Naive thymus-derived CD4-positive, alpha-beta T cell (primary cell): ENCODE measurements at regions not wholly inside any gene's neighbourhood (a gene's known extent, or its start where the extent isn't known, plus 50 kb on each side); places are given as distances from the start of the nearest gene placed in this dataset.

Experiments used
- ATAC-seq: fragments of 150-1000 bp; cut with Tn5 transposase; 2 replicates; pipeline ENCODE4 v1.10.0; 2021; ENCODE audit warnings: mild to moderate bottlenecking, moderate library complexity
- CTCF ChIA-PET: fragments of 350-600 bp; sonication (Branson Sonifier 250); formaldehyde crosslinking; loops from one replicate; lab custom pipeline; 2021; ENCODE audit warnings: antibody characterized with exemption; lab: Charles Lee
- POLR2A ChIA-PET: fragments of 350-600 bp; sonication (Branson Sonifier 250); formaldehyde crosslinking; loops from one replicate; lab custom pipeline; 2021; ENCODE audit warnings: antibody characterized with exemption, inconsistent platforms; lab: Charles Lee
- DNase-seq, 9 donors: peaks; one replicate each; pipeline versions ENCODE4 v3.0.0 to v3.0.0-alpha.2; 2020 to 2022; ENCODE audit warnings: mixed read lengths in 1 of 9
- H3K27ac ChIP-seq: one replicate; pipeline ENCODE4 v1.7.0; 2013; ENCODE audit warnings: mild to moderate bottlenecking, low read depth, low read length, moderate library complexity
- H3K27me3 ChIP-seq, 2 donors: one replicate each; pipeline ENCODE4 v1.7.0; 2013; ENCODE audit warnings: low read length in 2 of 2, mild to moderate bottlenecking in 2 of 2, moderate library complexity in 2 of 2; ENCODE audit not compliant: control insufficient read depth in 2 of 2, insufficient read depth in 2 of 2
- H3K36me3 ChIP-seq, 3 experiments: 1 replicate in 2 of 3; 2 replicates in 1 of 3; pipeline ENCODE4 v1.7.0; 2013; ENCODE audit warnings: low read length in 3 of 3, mild to moderate bottlenecking in 3 of 3, moderate library complexity in 1 of 3; ENCODE audit not compliant: insufficient read depth in 3 of 3, control insufficient read depth in 2 of 3
- H3K4me1 ChIP-seq, 2 donors: one replicate each; pipeline ENCODE4 v1.7.0; 2013; ENCODE audit warnings: low read length in 2 of 2, mild to moderate bottlenecking in 2 of 2, moderate library complexity in 1 of 2; ENCODE audit not compliant: control insufficient read depth in 2 of 2, insufficient read depth in 2 of 2
- H3K4me3 ChIP-seq: 2 replicates; pipeline ENCODE4 v1.7.0; 2013; ENCODE audit warnings: mild to moderate bottlenecking, low read length
- H3K9me3 ChIP-seq, 3 experiments: 1 replicate in 2 of 3; 2 replicates in 1 of 3; pipeline ENCODE4 v1.7.0; 2013; ENCODE audit warnings: low read length in 3 of 3; ENCODE audit not compliant: control insufficient read depth in 2 of 3
- H3K27ac Mint-ChIP-seq, 9 donors: one replicate each; pipeline ENCODE4 v1.8.0; 2020 to 2022; ENCODE audit warnings: mixed read lengths in 9 of 9, mild to moderate bottlenecking in 8 of 9, moderate library complexity in 5 of 9, inconsistent platforms in 2 of 9
- H3K27me3 Mint-ChIP-seq, 5 donors: one replicate each; pipeline ENCODE4 v1.8.0; 2021 to 2022; ENCODE audit warnings: mixed read lengths in 5 of 5, mild to moderate bottlenecking in 1 of 5
- H3K36me3 Mint-ChIP-seq, 5 donors: one replicate each; pipeline ENCODE4 v1.8.0; 2020 to 2022; ENCODE audit warnings: mixed read lengths in 5 of 5, mild to moderate bottlenecking in 3 of 5, inconsistent platforms in 1 of 5
- H3K4me1 Mint-ChIP-seq, 7 donors: one replicate each; pipeline ENCODE4 v1.8.0; 2020 to 2022; ENCODE audit warnings: mixed read lengths in 7 of 7, mild to moderate bottlenecking in 3 of 7, inconsistent platforms in 1 of 7
- H3K4me3 Mint-ChIP-seq, 10 donors: one replicate each; pipeline ENCODE4 v1.8.0; 2020 to 2022; ENCODE audit warnings: mild to moderate bottlenecking in 10 of 10, mixed read lengths in 10 of 10, moderate library complexity in 6 of 10, inconsistent platforms in 2 of 10
- H3K9me3 Mint-ChIP-seq, 11 donors: one replicate each; pipeline ENCODE4 v1.8.0; 2020 to 2022; ENCODE audit warnings: mixed read lengths in 11 of 11, mild to moderate bottlenecking in 4 of 11, inconsistent platforms in 1 of 11, moderate library complexity in 1 of 11
- intact Hi-C, 2 donors: fragments of 100-400 bp; cut with micrococcal nuclease; formaldehyde crosslinking; loops; one replicate each; pipeline ENCODE4 v1.15.1; 2023

GRCh38 chrY:8781184-8781890, 555.9 kb upstream of the TSPY4 start:
- H3K4me3 ChIP-seq: no peak overlapping the region
- ChIA-PET CTCF (no interaction called here), POLR2A (no interaction called here)

DNA sequence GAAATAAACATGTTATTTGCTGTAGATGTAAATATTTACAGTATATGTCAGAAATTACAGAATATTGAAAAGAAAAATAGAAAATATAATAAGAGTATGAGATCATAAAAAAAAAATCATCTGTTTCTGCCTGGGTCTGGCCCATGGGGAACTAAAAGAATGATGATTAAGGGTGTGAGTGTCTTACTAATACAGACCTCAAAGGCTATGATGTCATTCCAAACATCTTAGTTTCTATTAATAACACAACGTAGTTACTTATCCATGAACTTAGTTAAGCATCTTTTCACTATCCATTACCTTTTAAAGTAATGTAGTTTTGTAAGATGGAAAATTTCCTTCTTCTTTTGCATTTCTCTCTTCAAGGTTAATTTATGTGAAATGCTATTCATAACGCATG, 542.7 kb upstream of the TSPY4 start:
- no peaks in the 10 kb centered on the region for H3K36me3 ChIP-seq
- DNase-seq: no peak
- ChIA-PET POLR2A (no interaction called here), CTCF (no interaction called here)
- H3K4me1 ChIP-seq: no peaks in the 10 kb centered on the region
- H3K27me3 ChIP-seq: no peaks in the 10 kb centered on the region
- H3K36me3 Mint-ChIP-seq: no peaks in the 10 kb centered on the region
- no peak for ATAC-seq
- H3K4me3 Mint-ChIP-seq: no peak overlapping the region
- no peak overlapping the region for H3K27ac ChIP-seq
- peaks cover 0 to 5% (median 0%) of the 10 kb centered on the region in 11 donors for H3K9me3 Mint-ChIP-seq
- no peak overlapping the region for H3K27ac Mint-ChIP-seq
- no peaks in the 10 kb centered on the region for H3K9me3 ChIP-seq
- H3K27me3 Mint-ChIP-seq: no peaks in the 10 kb centered on the region
- no peak overlapping the region for H3K4me3 ChIP-seq
- intact Hi-C loops: no loop called here
- no peaks in the 10 kb centered on the region for H3K4me1 Mint-ChIP-seq

More at GRCh38 chrY:8781184-8781890, 555.9 kb upstream of the TSPY4 start:
- Mint-ChIP-seq H3K27ac (no peak overlapping the region), H3K36me3 (no peaks in the 10 kb centered on the region), H3K4me3 (no peak overlapping the region), H3K9me3 (peaks cover 0 to 1% (median 0%) of the 10 kb centered on the region in 11 donors), H3K27me3 (no peaks in the 10 kb centered on the region), H3K4me1 (no peaks in the 10 kb centered on the region)
- H3K4me1 ChIP-seq: no peaks in the 10 kb centered on the region
- H3K27ac ChIP-seq: no peak overlapping the region
- DNase-seq (no peak), ATAC-seq (no peak)
- intact Hi-C loops: no loop called here
- H3K9me3 ChIP-seq: no peaks in the 10 kb centered on the region
- H3K27me3 ChIP-seq: no peaks in the 10 kb centered on the region
- no peaks in the 10 kb centered on the region for H3K36me3 ChIP-seq

DNA sequence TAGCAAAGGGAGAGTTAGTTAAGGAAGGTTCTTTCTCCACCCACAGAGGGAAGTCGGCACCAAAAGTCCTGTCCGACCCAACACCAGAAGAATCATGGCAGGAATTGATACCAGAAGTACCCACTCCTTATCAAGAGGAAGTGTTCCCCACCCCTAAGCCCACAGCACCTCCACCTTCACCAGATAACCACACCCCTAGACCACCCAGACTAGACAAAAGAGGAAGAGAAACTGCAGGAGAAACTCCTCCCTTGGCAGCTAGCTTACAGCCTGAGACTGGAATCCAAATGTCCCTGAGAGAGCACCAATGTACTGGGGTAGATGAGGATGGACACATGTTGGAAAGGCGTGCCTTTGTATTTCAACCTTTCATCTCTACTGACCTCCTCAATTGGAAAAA, 532.9 kb upstream of the TSPY4 start:
- CTCF ChIA-PET: no interaction called here
- Histone ChIP-seq H3K4me3 (no peak overlapping the region), H3K4me1 (no peaks in the 10 kb centered on the region), H3K9me3 (no peaks in the 10 kb centered on the region), H3K27me3 (no peaks in the 10 kb centered on the region), H3K36me3 (no peaks in the 10 kb centered on the region), H3K27ac (no peak overlapping the region)
- Mint-ChIP-seq H3K4me1 (no peaks in the 10 kb centered on the region), H3K27ac (no peak overlapping the region), H3K36me3 (no peaks in the 10 kb centered on the region), H3K27me3 (peaks cover 0 to 8% (median 0%) of the 10 kb centered on the region in 5 donors), H3K4me3 (no peak overlapping the region), H3K9me3 (peaks cover 0 to 3% (median 0%) of the 10 kb centered on the region in 11 donors)
- POLR2A ChIA-PET: no interaction called here
- no peak for DNase-seq
- no peak for ATAC-seq
- intact Hi-C loops: no loop called here

- Mint-ChIP-seq H3K27ac (no peak overlapping the region), H3K4me1 (no peaks in the 10 kb centered on the region)
- no peak overlapping the region for H3K27ac ChIP-seq
Measured at GRCh38 chrY:8807648-8808408, 529.4 kb upstream of the TSPY4 start.

DNA sequence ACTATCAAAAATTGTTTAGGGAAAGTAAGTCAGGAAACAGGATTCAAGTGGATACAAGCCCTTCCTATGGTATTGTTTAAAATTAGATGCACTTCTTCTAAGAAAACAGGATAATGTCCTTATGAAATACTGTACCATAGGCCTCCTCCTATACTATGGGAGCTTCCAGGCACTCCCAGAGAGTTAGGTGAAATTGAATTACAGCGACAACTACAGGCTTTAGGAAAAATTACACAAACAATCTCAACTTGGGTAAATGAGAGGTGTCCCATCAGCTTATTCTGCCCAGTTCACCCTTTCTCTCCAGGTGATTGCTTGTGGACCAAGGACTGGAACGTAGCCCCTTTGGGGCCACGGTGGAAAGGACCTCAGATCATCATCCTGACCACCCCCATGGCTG, 528.7 kb upstream of the TSPY4 start:
- DNase-seq: no peak
- POLR2A ChIA-PET: no interaction called here
- no peak overlapping the region for H3K27ac Mint-ChIP-seq
- peaks cover 0 to 7% (median 0%) of the 10 kb centered on the region in 5 donors for H3K27me3 Mint-ChIP-seq
- Histone ChIP-seq H3K4me3 (no peak overlapping the region), H3K36me3 (no peaks in the 10 kb centered on the region), H3K27ac (no peak overlapping the region), H3K9me3 (no peaks in the 10 kb centered on the region), H3K27me3 (no peaks in the 10 kb centered on the region), H3K4me1 (no peaks in the 10 kb centered on the region)
- no peaks in the 10 kb centered on the region for H3K36me3 Mint-ChIP-seq
- no peaks in the 10 kb centered on the region for H3K4me1 Mint-ChIP-seq
- ATAC-seq: no peak
- H3K4me3 Mint-ChIP-seq: no peak overlapping the region
- intact Hi-C loops: no loop called here
- CTCF ChIA-PET: no interaction called here
- H3K9me3 Mint-ChIP-seq: peaks cover 0 to 3% (median 0%) of the 10 kb centered on the region in 11 donors

More at GRCh38 chrY:8807648-8808408, 529.4 kb upstream of the TSPY4 start:
- no peak overlapping the region for H3K4me3 ChIP-seq
- Mint-ChIP-seq H3K4me3 (no peak overlapping the region), H3K9me3 (peaks cover 0 to 3% (median 0%) of the 10 kb centered on the region in 11 donors), H3K36me3 (no peaks in the 10 kb centered on the region), H3K27me3 (peaks cover 0 to 8% (median 0%) of the 10 kb centered on the region in 5 donors)
- ChIA-PET CTCF (no interaction called here), POLR2A (no interaction called here)
- no peaks in the 10 kb centered on the region for H3K9me3 ChIP-seq
- H3K27me3 ChIP-seq: no peaks in the 10 kb centered on the region
- ATAC-seq (no peak), DNase-seq (no peak)
- no peaks in the 10 kb centered on the region for H3K4me1 ChIP-seq
- H3K36me3 ChIP-seq: no peaks in the 10 kb centered on the region
- intact Hi-C loops: no loop called here

DNA sequence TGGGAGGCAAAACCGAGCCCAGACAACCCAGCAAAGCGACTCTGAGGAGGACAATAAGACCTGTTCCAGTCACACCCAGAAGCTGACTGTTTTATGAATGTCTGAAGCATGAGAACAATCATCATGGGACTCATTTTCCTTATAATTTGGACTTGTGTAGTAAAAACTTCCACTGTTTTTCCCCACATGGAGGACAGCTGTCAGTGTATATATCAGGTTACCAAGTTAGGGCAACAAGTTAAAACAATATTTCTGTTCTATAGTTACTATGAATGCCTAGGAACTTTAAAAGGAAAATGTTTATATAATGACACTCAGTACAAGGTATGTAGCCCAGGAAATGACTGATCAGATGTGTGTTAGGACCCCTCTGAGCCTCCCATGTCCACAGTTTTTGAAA, 528.2 kb upstream of the TSPY4 start:
- Mint-ChIP-seq H3K27ac (no peak overlapping the region), H3K36me3 (no peaks in the 10 kb centered on the region), H3K27me3 (peaks cover 0 to 4% (median 0%) of the 10 kb centered on the region in 5 donors), H3K4me1 (no peaks in the 10 kb centered on the region), H3K9me3 (peaks cover 0 to 3% (median 0%) of the 10 kb centered on the region in 11 donors), H3K4me3 (no peak overlapping the region)
- Histone ChIP-seq H3K27me3 (no peaks in the 10 kb centered on the region), H3K27ac (no peak overlapping the region), H3K9me3 (no peaks in the 10 kb centered on the region), H3K4me1 (no peaks in the 10 kb centered on the region), H3K36me3 (no peaks in the 10 kb centered on the region), H3K4me3 (no peak overlapping the region)
- ATAC-seq (no peak), DNase-seq (no peak)
- CTCF ChIA-PET: no interaction called here
- POLR2A ChIA-PET: no interaction called here
- intact Hi-C loops: no loop called here
